K562 (cell line): ENCODE measurements at regions not wholly inside any gene's neighbourhood (a gene's known extent, or its start where the extent isn't known, plus 50 kb on each side); places are given as distances from the start of the nearest gene placed in this dataset.

Experiments used
- ATAC-seq: fragments of 200-7000 bp; cut with Tn5 transposase; 3 replicates; pipeline ENCODE4 v1.9.1; 2020; ENCODE audit warnings: moderate library complexity
- BruUV-seq: library from RNA; stranded (reverse); fragments of 400-500 nt; replicated peaks from 2 replicates; lab custom pipeline; 2021; lab: Mats Ljungman, UMichigan
- CTCF ChIA-PET: fragments of 300-600 bp; formaldehyde crosslinking; extraction: SDS; loops from one replicate; lab custom pipeline; 2021; ENCODE audit warnings: low intra/inter-chr PET ratio; lab: Yijun Ruan, JAX
- POLR2A ChIA-PET: fragments of 300-600, 350-650 bp; sonication (Branson Sonifier 250); formaldehyde crosslinking; extraction: SDS; loops from one replicate; lab custom pipeline; 2021; ENCODE audit warnings: antibody characterized with exemption, inconsistent platforms; lab: Yijun Ruan, JAX
- DNase-seq, 4 experiments: peaks; one replicate each; pipeline versions ENCODE4 v3.0.0 to v3.0.0-alpha.2; 2011 to 2018; ENCODE audit warnings: low spot score in 3 of 4, mixed read lengths in 3 of 4; ENCODE audit errors: extremely low read depth in 1 of 4
- FAIRE-seq: peaks from 2 replicates; lab custom pipeline; 2011; peaks lifted over from hg19 to GRCh38; lab: Jason Lieb, UNC
- H2AFZ ChIP-seq: 2 replicates; pipeline ENCODE4 v1.6.0; 2011; ENCODE audit warnings: low read depth, low read length, control low read depth, inconsistent platforms
- H3K27ac ChIP-seq: fragments of 200-600 bp; 3 replicates; pipeline ENCODE4 v1.8.0; 2011; ENCODE audit warnings: low read depth, mild to moderate bottlenecking, control low read depth, inconsistent platforms, low read length, moderate library complexity, mixed read lengths; ENCODE audit errors: extremely low read depth
- H3K27me3 ChIP-seq, 2 experiments: fragments of 300-600 bp in 1 of 2; 2 replicates in 1 of 2; 3 replicates in 1 of 2; pipeline versions ENCODE4 v1.6.0 to v1.8.0; 2011; ENCODE audit warnings: inconsistent platforms in 2 of 2, low read length in 2 of 2, mild to moderate bottlenecking in 1 of 2, mixed read lengths in 1 of 2, moderate library complexity in 1 of 2; ENCODE audit not compliant: control insufficient read depth in 2 of 2, insufficient read depth in 2 of 2
- H3K36me3 ChIP-seq: fragments of 300-600 bp; 3 replicates; pipeline ENCODE4 v1.8.0; 2011; ENCODE audit warnings: mild to moderate bottlenecking, low read length, inconsistent platforms; ENCODE audit not compliant: control insufficient read depth, insufficient read depth
- H3K4me1 ChIP-seq, 2 experiments: fragments of 200-600 bp in 1 of 2; replicated peaks in 1 of 2; 2 replicates in 1 of 2; 3 replicates in 1 of 2; pipeline versions ENCODE4 v1.5.1 to v1.8.0; 2011; ENCODE audit warnings: inconsistent platforms in 2 of 2, low read length in 2 of 2, mild to moderate bottlenecking in 1 of 2, mixed read lengths in 1 of 2, moderate library complexity in 1 of 2; ENCODE audit not compliant: control insufficient read depth in 2 of 2, insufficient read depth in 2 of 2
- H3K4me2 ChIP-seq: 2 replicates; pipeline ENCODE4 v1.6.1; 2011; ENCODE audit warnings: low read length, control low read depth, inconsistent platforms, mixed read lengths; ENCODE audit not compliant: insufficient read depth
- H3K4me3 ChIP-seq: fragments of 200-600 bp; sonication (generic), shearing (Covaris generic); 2 replicates; pipeline ENCODE4 v1.5.1; 2016; ENCODE audit warnings: control low read depth, inconsistent platforms
- H3K79me2 ChIP-seq: fragments of 200-600 bp; 3 replicates; pipeline ENCODE4 v1.8.0; 2011; ENCODE audit warnings: low read length, inconsistent platforms; ENCODE audit not compliant: control insufficient read depth, insufficient read depth
- H3K9ac ChIP-seq, 2 experiments: 2 replicates each; pipeline versions ENCODE4 v1.6.0 to v1.6.1; 2011; ENCODE audit warnings: low read depth in 2 of 2, low read length in 2 of 2, control low read depth in 1 of 2, inconsistent platforms in 1 of 2, mild to moderate bottlenecking in 1 of 2, mixed read lengths in 1 of 2; ENCODE audit not compliant: insufficient read depth in 1 of 2
- H3K9me1 ChIP-seq: one replicate; pipeline ENCODE4 v1.6.0; 2011; ENCODE audit warnings: inconsistent platforms, mild to moderate bottlenecking, low read length, moderate library complexity; ENCODE audit not compliant: control insufficient read depth, insufficient read depth
- H3K9me3 ChIP-seq: replicated peaks from 2 replicates; pipeline ENCODE4 v1.5.1; 2011; ENCODE audit warnings: low read depth, low read length, inconsistent platforms; ENCODE audit not compliant: control insufficient read depth, insufficient read depth
- H4K20me1 ChIP-seq: replicated peaks from 2 replicates; pipeline ENCODE4 v1.6.1; 2011; ENCODE audit warnings: low read length, inconsistent platforms, mixed read lengths; ENCODE audit not compliant: control insufficient read depth, insufficient read depth
- CBX2 ChIP-seq: fragments of 200-600 bp; sonication (generic); IDR thresholded peaks from one replicate; pipeline ENCODE4 v1.6.1; 2012; ENCODE audit warnings: mild to moderate bottlenecking, low read length, inconsistent platforms; ENCODE audit not compliant: insufficient read depth, poor library complexity, severe bottlenecking
- CREB3 ChIP-seq: fragments of 450-650 bp; conservative IDR thresholded peaks from 2 replicates; pipeline ENCODE4 v1.6.1; 2016; ENCODE audit warnings: missing genetic modification characterization, low read depth, mild to moderate bottlenecking, missing compliant biosample characterization, moderate library complexity
- DIDO1 ChIP-seq: fragments of 450-650 bp; IDR thresholded peaks from 2 replicates; pipeline ENCODE4 v1.6.1; 2016; ENCODE audit warnings: low read depth, missing biosample characterization, missing genetic modification characterization
- EP300 ChIP-seq: IDR thresholded peaks from 2 replicates; pipeline ENCODE4 v1.6.1; 2012; ENCODE audit warnings: low read length, improper control_type of control experiment
- ETV5 ChIP-seq: sonication (generic); formaldehyde crosslinking; IDR thresholded peaks from 2 replicates; pipeline ENCODE4 v1.4.0; 2020; ENCODE audit warnings: low read depth, mild to moderate bottlenecking, missing genetic modification reagents
- FUS ChIP-seq: fragments of 200-400 bp; formaldehyde crosslinking; optimal IDR thresholded peaks from 2 replicates; pipeline ENCODE3; 2017; ENCODE audit warnings: low read depth, low read length
- HLTF ChIP-seq: fragments of 450-650 bp; IDR thresholded peaks from 2 replicates; pipeline ENCODE4 v1.6.1; 2016
- MAFK ChIP-seq: IDR thresholded peaks from 2 replicates; pipeline ENCODE4 v1.6.1; 2011; ENCODE audit warnings: low read length, improper control_type of control experiment
- PHF20 ChIP-seq: fragments of 450-650 bp; IDR thresholded peaks from 2 replicates; pipeline ENCODE4 v1.6.1; 2018; ENCODE audit not compliant: partially characterized antibody
- PHF8 ChIP-seq: fragments of 200-600 bp; sonication (generic); IDR thresholded peaks from 2 replicates; pipeline ENCODE4 v1.6.1; 2012; ENCODE audit warnings: mixed run types, mild to moderate bottlenecking, inconsistent platforms, low read length, moderate library complexity, borderline replicate concordance
- PRPF4 ChIP-seq: fragments of 200-400 bp; formaldehyde crosslinking; IDR thresholded peaks from one replicate; pipeline ENCODE4 v1.6.1; 2017; ENCODE audit warnings: low read length, low read depth, mild to moderate bottlenecking; ENCODE audit not compliant: insufficient read depth, poor library complexity, severe bottlenecking
- RBM25 ChIP-seq: fragments of 200-400 bp; formaldehyde crosslinking; IDR thresholded peaks from 2 replicates; pipeline ENCODE4 v1.6.1; 2018; ENCODE audit warnings: low read length, low read depth, moderate library complexity; ENCODE audit not compliant: severe bottlenecking
- RFX7 ChIP-seq: fragments of 250-450 bp; sonication (Bioruptor Pico); IDR thresholded peaks from 2 replicates; pipeline ENCODE4 v1.5.1; 2021; ENCODE audit warnings: mild to moderate bottlenecking
- SAFB2 ChIP-seq: fragments of 200-400 bp; formaldehyde crosslinking; IDR thresholded peaks from 2 replicates; pipeline ENCODE4 v1.6.1; 2018; ENCODE audit warnings: borderline replicate concordance, low read length, low read depth, moderate library complexity; ENCODE audit not compliant: severe bottlenecking
- ZNF311 ChIP-seq: fragments of 250-450 bp; sonication (Bioruptor Pico); IDR thresholded peaks from 2 replicates; pipeline ENCODE4 v1.4.0; 2020; ENCODE audit warnings: mild to moderate bottlenecking, moderate library complexity
- ZNF449 ChIP-seq: fragments of 250-450 bp; sonication (Bioruptor Pico); IDR thresholded peaks from 2 replicates; pipeline ENCODE4 v1.8.0; 2022; ENCODE audit warnings: moderate library complexity, mild to moderate bottlenecking, inconsistent platforms
- WGBS: fragments of 100-300 bp; shearing (Covaris generic); methylation state at CpG from one replicate; pipeline ENCODE4 v1.1.6; 2016; ENCODE audit warnings: low coverage, mixed read lengths; ENCODE audit not compliant: insufficient coverage; ENCODE audit errors: missing lambda C conversion rate; 5-methylcytosine and 5-hydroxymethylcytosine counted together
- in situ Hi-C: fragments of 300-500 bp; cut with MboI; formaldehyde crosslinking; loops from 4 replicates; pipeline ENCODE4 v1.15.0; 2018; ENCODE audit warnings: inconsistent platforms, mixed read lengths
- intact Hi-C: fragments of 100-400 bp; cut with micrococcal nuclease; formaldehyde crosslinking; loops from 2 replicates; pipeline ENCODE4 v1.14.2; 2022

GRCh38 chr3:30554317-30554690, 52.1 kb upstream of the TGFBR2 start (continued):
- TF ChIP-seq RBM25, result no peak
- TF ChIP-seq HLTF, result no peak
- TF ChIP-seq CREB3 (tag), result no peak
- TF ChIP-seq SAFB2, result no peak
- no peak for TF ChIP-seq FUS
- no peak for TF ChIP-seq PHF8
- no peak for TF ChIP-seq PRPF4
- TF ChIP-seq DIDO1 (tag), result no peak
- TF ChIP-seq EP300, result no peak

GRCh38 chr3:30555968-30556367, 50.4 kb upstream of the TGFBR2 start:
- no peaks in the 10 kb centered on the region for H3K4me1 ChIP-seq
- ATAC-seq, result no peak
- no peak overlapping the region for H3K4me2 ChIP-seq
- H2AFZ ChIP-seq, result no peak overlapping the region
- H3K9me1 ChIP-seq, result no peaks in the 10 kb centered on the region
- H3K27me3 ChIP-seq, result no peaks in the 10 kb centered on the region
- H3K9ac ChIP-seq, result no peak overlapping the region
- no peak for FAIRE-seq
- CTCF ChIA-PET, result no interaction called here
- H3K79me2 ChIP-seq, result no peaks in the 10 kb centered on the region
- no peaks in the 10 kb centered on the region for H3K36me3 ChIP-seq
- H4K20me1 ChIP-seq, result no peaks in the 10 kb centered on the region
- H3K4me3 ChIP-seq, result no peak overlapping the region
- DNase-seq, result no peak
- 0% methylated on average over 2 of the region's 2 CpGs for WGBS
- in situ Hi-C loops, result no loop called here
- no peak overlapping the region for H3K27ac ChIP-seq
- no TSS peak for BruUV-seq
- POLR2A ChIA-PET, result no interaction called here
- H3K9me3 ChIP-seq, result 0 out of 2 replicates have a peak, but pooled peaks cover 2% of the 10 kb centered on the region
- intact Hi-C loops, result no loop called here
- no peak for TF ChIP-seq MAFK
- TF ChIP-seq RFX7, result no peak
- no peak for TF ChIP-seq ZNF449
- no peak for TF ChIP-seq ZNF311 (CRISPR knock-in tag)
- TF ChIP-seq CBX2, result no peak
- TF ChIP-seq ETV5 (CRISPR knock-in tag), result no peak
- TF ChIP-seq PHF20, result no peak
